Activated T-cell treated with anti-CD3 and anti-CD28 coated beads, Interleukin-2, amount 50 U/mL, for 4 hours (primary cell): ENCODE measurements at regions not wholly inside any gene's neighbourhood (a gene's known extent, or its start where the extent isn't known, plus 50 kb on each side); places are given as distances from the start of the nearest gene placed in this dataset.
"Not testable (repeated sequence)": the region's sequence is repeated elsewhere in the genome, so short reads cannot be mapped to it uniquely, and the experiment has no call there.

ENCODE experiments used
- ATAC-seq, 2 donors: fragments of 200-7000 bp; cut with Tn5 transposase; one replicate each; pipeline ENCODE4 v1.10.0; 2021
- DNase-seq: peaks from one replicate; pipeline ENCODE4 v3.0.0-alpha.2; 2020
- H3K27me3 Mint-ChIP-seq: one replicate; pipeline ENCODE4 v1.8.0; 2021; ENCODE audit warnings: low read depth, mixed read lengths
- H3K36me3 Mint-ChIP-seq: one replicate; pipeline ENCODE4 v1.8.0; 2022; ENCODE audit warnings: mixed read lengths; ENCODE audit not compliant: insufficient read depth
- H3K4me1 Mint-ChIP-seq: one replicate; pipeline ENCODE4 v1.8.0; 2021; ENCODE audit warnings: low read depth, mixed read lengths
- H3K4me3 Mint-ChIP-seq: one replicate; pipeline ENCODE4 v1.8.0; 2021; ENCODE audit warnings: mild to moderate bottlenecking, moderate library complexity, mixed read lengths
- H3K9me3 Mint-ChIP-seq: one replicate; pipeline ENCODE4 v1.8.0; 2021; ENCODE audit warnings: mixed read lengths

DNA sequence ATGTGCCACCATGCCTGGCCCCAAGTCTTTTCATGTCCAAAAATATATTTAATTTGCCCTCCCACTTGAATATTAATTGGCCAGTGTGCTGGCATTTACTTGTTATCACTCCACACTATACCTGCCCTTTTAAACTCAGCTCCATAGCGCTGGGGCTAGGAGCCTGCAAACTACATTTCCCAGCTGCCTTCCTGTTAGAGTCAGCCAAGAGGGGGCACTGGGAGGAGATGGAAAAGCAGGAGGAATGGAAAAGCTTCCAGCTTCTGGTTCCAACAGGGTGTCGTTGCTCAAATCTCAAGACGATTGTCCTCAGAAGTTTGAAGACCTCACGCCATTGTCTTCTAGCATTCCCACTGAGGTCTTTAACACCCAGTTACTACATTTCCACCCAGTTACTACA is 315.5 kb downstream of the BCOR start:
- ATAC-seq (no peak), DNase-seq (no peak)
- Mint-ChIP-seq H3K27me3 (no peaks in the 10 kb centered on the region), H3K4me3 (no peak overlapping the region), H3K36me3 (no peaks in the 10 kb centered on the region), H3K4me1 (peaks cover 6% of the 10 kb centered on the region), H3K9me3 (no peaks in the 10 kb centered on the region)

DNA sequence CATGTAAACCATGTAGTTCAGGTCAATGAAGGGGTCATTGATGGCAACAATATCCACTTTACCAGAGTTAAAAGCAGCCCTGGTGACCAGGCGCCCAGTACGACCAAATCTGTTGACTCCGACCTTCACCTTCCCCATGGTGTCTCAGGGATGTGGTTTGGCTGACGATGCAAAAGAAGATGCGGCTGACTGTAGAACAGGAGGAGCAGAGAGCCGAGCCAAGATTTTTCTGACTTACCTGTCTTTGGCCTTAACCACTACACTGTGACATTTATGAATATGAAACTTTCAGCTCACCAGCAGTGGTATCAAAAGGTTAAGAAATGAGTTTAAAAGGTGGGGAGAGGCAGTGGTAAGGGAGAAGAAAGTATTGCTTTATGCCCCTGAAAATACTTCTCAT is 309.8 kb downstream of the BCOR start:
- ATAC-seq: no peak
- Mint-ChIP-seq H3K4me3 (no peak overlapping the region), H3K4me1 (no peaks in the 10 kb centered on the region), H3K27me3 (no peaks in the 10 kb centered on the region), H3K9me3 (no peaks in the 10 kb centered on the region), H3K36me3 (no peaks in the 10 kb centered on the region)
- DNase-seq: no peak

GRCh38 chrX:39788521-39788920 is 309.2 kb downstream of the BCOR start:
- H3K4me1 Mint-ChIP-seq: no peaks in the 10 kb centered on the region
- H3K27me3 Mint-ChIP-seq: no peaks in the 10 kb centered on the region
- ATAC-seq (no peak), DNase-seq (no peak)
- no peaks in the 10 kb centered on the region for H3K36me3 Mint-ChIP-seq
- no peak overlapping the region for H3K4me3 Mint-ChIP-seq
- no peaks in the 10 kb centered on the region for H3K9me3 Mint-ChIP-seq

DNA sequence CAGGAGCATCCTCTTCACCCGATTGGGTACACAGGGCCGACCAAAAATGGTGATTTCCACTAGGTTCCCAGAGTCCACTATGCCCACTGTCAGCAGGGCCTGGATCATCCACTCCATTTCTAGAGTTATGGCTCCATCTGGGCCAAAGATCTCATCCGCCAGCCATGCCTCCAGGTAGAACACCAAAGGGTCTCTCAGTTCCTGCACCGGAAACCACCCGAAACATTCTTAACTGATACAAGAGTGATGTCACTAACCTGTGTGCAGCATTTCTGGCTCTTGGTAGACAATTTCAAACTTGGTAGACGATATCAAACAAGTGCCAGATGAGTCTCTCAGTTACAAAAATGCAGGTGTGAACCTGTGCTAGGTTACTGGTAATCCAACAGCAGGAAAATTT is 306.1 kb downstream of the BCOR start:
- H3K9me3 Mint-ChIP-seq: no peaks in the 10 kb centered on the region
- H3K27me3 Mint-ChIP-seq: no peaks in the 10 kb centered on the region
- no peak overlapping the region for H3K4me3 Mint-ChIP-seq
- no peak for DNase-seq
- H3K36me3 Mint-ChIP-seq: no peaks in the 10 kb centered on the region
- H3K4me1 Mint-ChIP-seq: no peaks in the 10 kb centered on the region
- no peak for ATAC-seq

DNA sequence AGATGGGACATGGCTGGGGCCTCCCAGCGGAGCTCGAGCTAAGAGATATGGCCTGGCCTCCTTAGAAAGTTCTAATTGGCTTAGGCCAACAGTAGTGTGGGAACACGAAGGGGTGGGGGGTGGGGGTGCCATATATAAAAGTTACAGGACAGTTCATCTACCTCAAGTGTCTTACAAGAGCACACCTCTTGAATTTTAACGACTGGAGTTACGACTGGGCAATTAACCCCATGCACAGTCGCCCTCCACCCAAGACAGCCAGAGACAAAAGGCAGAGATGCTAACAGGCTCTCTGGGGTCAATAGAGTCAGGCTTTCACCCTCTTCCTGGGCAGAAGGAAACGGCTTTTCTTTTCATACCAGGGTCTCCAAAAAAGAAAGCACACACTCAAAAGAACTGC is 302.2 kb downstream of the BCOR start:
- ATAC-seq (no peak), DNase-seq (no peak)
- H3K27me3 Mint-ChIP-seq: no peaks in the 10 kb centered on the region
- H3K4me3 Mint-ChIP-seq: no peak overlapping the region
- H3K36me3 Mint-ChIP-seq: no peaks in the 10 kb centered on the region
- no peaks in the 10 kb centered on the region for H3K9me3 Mint-ChIP-seq
- no peaks in the 10 kb centered on the region for H3K4me1 Mint-ChIP-seq

- ATAC-seq: no peak
- H3K9me3 Mint-ChIP-seq: no peaks in the 10 kb centered on the region
- no peak for DNase-seq
- no peaks in the 10 kb centered on the region for H3K4me1 Mint-ChIP-seq
- no peak overlapping the region for H3K4me3 Mint-ChIP-seq
- no peaks in the 10 kb centered on the region for H3K36me3 Mint-ChIP-seq
- no peaks in the 10 kb centered on the region for H3K27me3 Mint-ChIP-seq
Observed at GRCh38 chrX:39796856-39797255, 300.9 kb downstream of the BCOR start.

DNA sequence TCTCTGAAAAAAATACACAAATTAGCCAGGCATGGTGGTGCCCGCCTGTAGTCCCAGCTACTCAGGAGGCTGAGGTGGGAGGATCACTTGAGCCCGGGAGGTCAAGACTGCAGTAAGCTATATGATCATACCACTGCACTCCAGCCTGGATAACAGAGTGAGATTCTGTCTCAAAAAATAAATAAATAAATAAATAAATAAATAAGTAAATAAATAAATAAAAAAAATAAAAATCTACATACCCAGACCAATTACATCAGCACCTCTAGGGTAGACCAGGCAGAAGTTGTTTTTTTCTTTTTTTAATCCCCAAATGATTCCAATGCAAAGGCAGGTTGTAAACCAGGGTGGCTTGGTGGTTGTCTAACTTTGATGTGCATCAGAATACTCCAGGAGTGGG is 299.3 kb downstream of the BCOR start:
- not testable (repeated sequence) for ATAC-seq, H3K27me3 Mint-ChIP-seq, H3K4me3 Mint-ChIP-seq, H3K9me3 Mint-ChIP-seq, H3K36me3 Mint-ChIP-seq, DNase-seq, H3K4me1 Mint-ChIP-seq

GRCh38 chrX:39802354-39802753 is 295.4 kb downstream of the BCOR start:
- Mint-ChIP-seq H3K9me3 (no peaks in the 10 kb centered on the region), H3K4me3 (no peak overlapping the region)

DNA sequence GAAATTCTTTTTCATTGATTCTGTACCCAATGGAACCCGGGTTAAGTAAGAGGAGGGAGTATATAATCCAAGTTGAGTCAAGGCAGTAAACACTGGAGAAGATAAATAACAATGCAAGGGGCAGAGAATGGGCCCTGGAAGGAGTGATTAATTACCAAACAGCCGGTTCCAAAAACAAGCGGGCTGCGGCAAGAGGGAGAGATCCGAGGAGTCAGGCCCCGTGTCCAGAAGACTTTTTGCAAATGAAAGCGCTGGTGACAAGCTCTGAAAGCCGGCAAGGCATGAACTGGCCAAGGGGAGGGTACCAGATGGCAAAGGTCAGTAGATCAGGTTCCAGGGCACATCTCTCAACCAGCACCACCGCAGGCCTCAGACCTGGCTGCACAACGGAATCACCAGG is 294.9 kb downstream of the BCOR start:
- ATAC-seq (no peak), DNase-seq (no peak)
- Mint-ChIP-seq H3K9me3 (no peaks in the 10 kb centered on the region), H3K36me3 (no peaks in the 10 kb centered on the region), H3K27me3 (no peaks in the 10 kb centered on the region), H3K4me1 (peaks cover 4% of the 10 kb centered on the region), H3K4me3 (no peak overlapping the region)

More at GRCh38 chrX:39802354-39802753, 295.4 kb downstream of the BCOR start:
- Mint-ChIP-seq H3K27me3 (no peaks in the 10 kb centered on the region), H3K36me3 (no peaks in the 10 kb centered on the region), H3K4me1 (peaks cover 4% of the 10 kb centered on the region)
- ATAC-seq: no peak
- DNase-seq: no peak

- peaks cover 4% of the 10 kb centered on the region for H3K4me1 Mint-ChIP-seq
- no peaks in the 10 kb centered on the region for H3K9me3 Mint-ChIP-seq
- H3K27me3 Mint-ChIP-seq: no peaks in the 10 kb centered on the region
- ATAC-seq (no peak), DNase-seq (no peak)
- H3K4me3 Mint-ChIP-seq: no peak overlapping the region
- H3K36me3 Mint-ChIP-seq: no peaks in the 10 kb centered on the region
Observed at GRCh38 chrX:39805022-39805421, 292.7 kb downstream of the BCOR start.

DNA sequence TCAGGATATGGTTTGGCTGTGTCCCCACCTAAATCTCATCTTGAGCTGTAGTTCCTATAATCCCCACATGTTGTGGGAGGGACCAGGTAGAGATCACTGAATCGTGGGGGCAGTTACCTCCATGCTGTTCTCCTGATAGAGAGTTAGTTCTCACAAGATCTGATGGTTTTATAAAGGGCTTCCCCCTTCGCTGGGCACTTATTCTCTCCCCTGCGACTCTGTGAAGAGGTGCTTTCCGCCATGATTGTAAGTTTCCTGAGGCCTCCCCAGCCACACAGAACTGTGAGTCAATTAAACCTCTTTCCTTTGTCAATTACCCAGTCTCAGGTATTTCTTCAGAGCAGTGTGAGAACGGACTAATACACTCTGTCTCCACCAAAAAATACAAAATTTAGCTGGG is 291.9 kb downstream of the BCOR start:
- DNase-seq (no peak), ATAC-seq (peak; percentile 30 to 50)
- Mint-ChIP-seq H3K36me3 (no peaks in the 10 kb centered on the region), H3K27me3 (no peaks in the 10 kb centered on the region), H3K4me1 (peaks cover 4% of the 10 kb centered on the region), H3K4me3 (no peak overlapping the region), H3K9me3 (no peaks in the 10 kb centered on the region)

DNA sequence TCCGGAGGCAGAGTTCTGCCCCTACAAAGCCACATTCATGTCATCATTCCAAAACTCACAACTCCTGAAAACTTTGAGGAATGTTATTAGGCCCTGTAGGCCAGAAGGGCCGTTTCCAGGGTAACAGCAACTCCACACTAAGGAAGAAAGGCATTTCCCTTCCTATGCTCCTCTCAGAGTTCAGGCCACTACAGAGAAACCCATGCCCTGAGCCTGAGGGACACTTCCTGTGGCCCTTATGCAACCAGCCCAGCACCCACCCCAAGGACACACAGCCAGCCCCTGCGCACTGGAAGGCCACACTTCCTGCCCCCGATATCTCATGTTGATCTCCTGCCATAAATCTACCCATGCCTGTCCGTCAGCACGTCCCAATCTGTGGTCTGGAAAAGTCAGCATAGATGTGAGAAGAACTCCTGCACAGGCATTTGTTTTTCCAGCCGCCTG is 289.3 kb downstream of the BCOR start:
- H3K27me3 Mint-ChIP-seq: no peaks in the 10 kb centered on the region
- H3K36me3 Mint-ChIP-seq: no peaks in the 10 kb centered on the region
- no peak overlapping the region for H3K4me3 Mint-ChIP-seq
- no peak for DNase-seq
- H3K9me3 Mint-ChIP-seq: no peaks in the 10 kb centered on the region
- no peak for ATAC-seq
- H3K4me1 Mint-ChIP-seq: peaks cover 4% of the 10 kb centered on the region

- DNase-seq: no peak
- H3K9me3 Mint-ChIP-seq: no peaks in the 10 kb centered on the region
- no peak for ATAC-seq
- peaks cover 7% of the 10 kb centered on the region for H3K4me1 Mint-ChIP-seq
- no peaks in the 10 kb centered on the region for H3K36me3 Mint-ChIP-seq
- no peaks in the 10 kb centered on the region for H3K27me3 Mint-ChIP-seq
- H3K4me3 Mint-ChIP-seq: no peak overlapping the region
Observed at GRCh38 chrX:39809331-39809730, 288.4 kb downstream of the BCOR start.

DNA sequence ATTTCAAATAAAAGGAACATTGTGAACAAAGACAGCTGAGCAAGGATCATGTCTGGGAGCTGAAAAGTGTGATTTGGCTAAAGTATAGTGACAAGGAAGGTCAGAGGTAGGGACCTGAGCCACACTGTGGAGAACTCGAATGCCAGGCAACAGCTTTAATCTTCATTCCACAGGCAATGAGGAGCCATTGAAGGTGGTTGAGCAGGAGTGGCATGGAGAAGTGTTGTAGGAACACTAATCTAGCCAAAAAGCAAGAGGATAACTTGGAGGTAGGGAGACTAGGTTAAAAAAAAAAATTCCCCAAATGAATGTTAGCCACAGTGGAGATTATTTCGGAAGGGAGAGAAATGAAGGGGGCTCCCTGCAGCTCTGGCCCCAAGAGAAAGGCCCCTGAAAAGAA is 286.9 kb downstream of the BCOR start:
- peaks cover 14% of the 10 kb centered on the region for H3K4me1 Mint-ChIP-seq
- DNase-seq: no peak
- H3K27me3 Mint-ChIP-seq: no peaks in the 10 kb centered on the region
- H3K9me3 Mint-ChIP-seq: no peaks in the 10 kb centered on the region
- H3K4me3 Mint-ChIP-seq: no peak overlapping the region
- no peak for ATAC-seq
- no peaks in the 10 kb centered on the region for H3K36me3 Mint-ChIP-seq

- Mint-ChIP-seq H3K4me3 (no peak overlapping the region), H3K4me1 (peaks cover 13% of the 10 kb centered on the region), H3K9me3 (no peaks in the 10 kb centered on the region), H3K36me3 (no peaks in the 10 kb centered on the region), H3K27me3 (no peaks in the 10 kb centered on the region)
- DNase-seq (no peak), ATAC-seq (no peak)
Observed at GRCh38 chrX:39811376-39811775, 286.4 kb downstream of the BCOR start.

DNA sequence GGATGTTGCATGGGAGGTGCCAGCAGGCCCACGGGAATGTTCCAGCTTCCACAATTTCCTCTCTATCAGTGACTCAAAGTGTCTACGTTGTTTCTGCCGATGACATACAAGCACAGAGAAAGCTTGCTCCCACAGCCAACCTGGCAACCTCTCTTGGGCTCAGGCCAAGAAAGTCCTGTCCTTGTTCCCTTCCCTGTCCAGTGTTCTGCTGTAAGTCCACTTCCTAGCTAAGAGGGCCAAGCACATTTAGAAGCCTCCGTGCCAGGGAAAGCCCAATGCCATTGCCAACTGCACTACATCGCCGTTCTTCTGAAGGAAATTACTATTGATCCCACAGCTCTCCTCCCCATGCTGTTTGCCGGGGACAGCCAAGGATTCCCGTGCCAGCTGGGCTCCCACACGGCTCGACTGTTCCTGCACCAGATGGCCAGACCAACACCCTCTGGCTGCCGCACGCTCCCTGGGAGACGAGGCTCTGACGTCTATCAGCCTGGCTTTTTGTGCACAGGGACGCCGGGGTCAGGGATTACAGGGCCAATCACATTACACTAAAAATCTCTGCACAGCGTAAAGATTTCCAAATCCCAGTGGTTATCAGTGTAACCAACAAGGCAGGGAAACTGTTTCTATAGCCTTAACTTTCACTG is 284.0 kb downstream of the BCOR start:
- DNase-seq (no peak), ATAC-seq (no peak)
- Mint-ChIP-seq H3K4me3 (no peak overlapping the region), H3K27me3 (no peaks in the 10 kb centered on the region), H3K36me3 (no peaks in the 10 kb centered on the region), H3K4me1 (peaks cover 27% of the 10 kb centered on the region), H3K9me3 (no peaks in the 10 kb centered on the region)
